GM12875 (cell line): ENCODE measurements at regions not wholly inside any gene's neighbourhood (a gene's known extent, or its start where the extent isn't known, plus 50 kb on each side); places are given as distances from the start of the nearest gene placed in this dataset.

Experiments
- H3K4me3 ChIP-seq: one replicate; pipeline ENCODE4 v1.5.1; 2011; ENCODE audit warnings: low read depth, low read length, control low read depth
- TF ChIP-seq, protein P1 (sequence below): IDR thresholded peaks from 2 replicates; pipeline ENCODE4 v1.5.1; 2011; ENCODE audit warnings: low read depth, mild to moderate bottlenecking, control low read depth, inconsistent platforms, low read length, moderate library complexity, borderline replicate concordance; ENCODE audit not compliant: insufficient read depth

DNA sequence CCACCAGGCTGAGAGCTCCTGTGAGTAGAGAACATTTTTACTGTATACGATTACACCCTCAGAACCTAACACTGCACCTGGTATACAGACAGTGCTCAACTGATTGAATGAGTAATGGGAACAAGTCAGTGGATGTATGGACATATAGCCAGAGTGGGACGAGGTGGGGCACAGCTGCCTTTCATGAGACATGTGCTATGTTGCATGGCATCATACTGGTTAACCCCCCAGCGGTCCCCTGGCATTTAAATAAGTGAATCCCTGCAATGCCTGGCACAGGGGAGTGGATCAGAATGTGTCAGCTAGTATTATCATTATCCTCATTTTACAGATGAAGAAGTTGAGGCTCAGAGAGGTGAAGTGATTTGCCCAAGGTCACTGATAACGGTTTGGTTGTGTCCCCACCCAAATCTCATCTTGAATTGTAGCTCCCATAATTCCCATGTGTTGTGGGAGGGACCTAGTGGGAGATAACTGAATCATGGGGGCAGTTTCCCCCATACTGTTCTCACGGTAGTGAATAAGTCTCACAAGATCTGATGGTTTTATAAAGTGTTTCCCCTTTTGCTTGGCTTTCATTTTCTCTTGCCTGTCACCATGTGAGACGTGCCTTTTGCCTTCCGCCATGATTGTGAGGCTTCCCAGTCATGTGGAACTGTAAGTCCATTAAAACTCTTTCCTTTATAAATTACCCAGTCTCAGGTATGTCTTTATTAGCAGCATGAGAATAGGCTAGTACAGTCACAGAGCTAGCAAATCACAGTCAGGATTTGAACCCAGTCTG, 56.0 kb upstream of the ATP2B2 start:
- H3K4me3 ChIP-seq: no peak overlapping the region
- TF ChIP-seq, protein P1, sequence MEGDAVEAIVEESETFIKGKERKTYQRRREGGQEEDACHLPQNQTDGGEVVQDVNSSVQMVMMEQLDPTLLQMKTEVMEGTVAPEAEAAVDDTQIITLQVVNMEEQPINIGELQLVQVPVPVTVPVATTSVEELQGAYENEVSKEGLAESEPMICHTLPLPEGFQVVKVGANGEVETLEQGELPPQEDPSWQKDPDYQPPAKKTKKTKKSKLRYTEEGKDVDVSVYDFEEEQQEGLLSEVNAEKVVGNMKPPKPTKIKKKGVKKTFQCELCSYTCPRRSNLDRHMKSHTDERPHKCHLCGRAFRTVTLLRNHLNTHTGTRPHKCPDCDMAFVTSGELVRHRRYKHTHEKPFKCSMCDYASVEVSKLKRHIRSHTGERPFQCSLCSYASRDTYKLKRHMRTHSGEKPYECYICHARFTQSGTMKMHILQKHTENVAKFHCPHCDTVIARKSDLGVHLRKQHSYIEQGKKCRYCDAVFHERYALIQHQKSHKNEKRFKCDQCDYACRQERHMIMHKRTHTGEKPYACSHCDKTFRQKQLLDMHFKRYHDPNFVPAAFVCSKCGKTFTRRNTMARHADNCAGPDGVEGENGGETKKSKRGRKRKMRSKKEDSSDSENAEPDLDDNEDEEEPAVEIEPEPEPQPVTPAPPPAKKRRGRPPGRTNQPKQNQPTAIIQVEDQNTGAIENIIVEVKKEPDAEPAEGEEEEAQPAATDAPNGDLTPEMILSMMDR: no peak

DNA sequence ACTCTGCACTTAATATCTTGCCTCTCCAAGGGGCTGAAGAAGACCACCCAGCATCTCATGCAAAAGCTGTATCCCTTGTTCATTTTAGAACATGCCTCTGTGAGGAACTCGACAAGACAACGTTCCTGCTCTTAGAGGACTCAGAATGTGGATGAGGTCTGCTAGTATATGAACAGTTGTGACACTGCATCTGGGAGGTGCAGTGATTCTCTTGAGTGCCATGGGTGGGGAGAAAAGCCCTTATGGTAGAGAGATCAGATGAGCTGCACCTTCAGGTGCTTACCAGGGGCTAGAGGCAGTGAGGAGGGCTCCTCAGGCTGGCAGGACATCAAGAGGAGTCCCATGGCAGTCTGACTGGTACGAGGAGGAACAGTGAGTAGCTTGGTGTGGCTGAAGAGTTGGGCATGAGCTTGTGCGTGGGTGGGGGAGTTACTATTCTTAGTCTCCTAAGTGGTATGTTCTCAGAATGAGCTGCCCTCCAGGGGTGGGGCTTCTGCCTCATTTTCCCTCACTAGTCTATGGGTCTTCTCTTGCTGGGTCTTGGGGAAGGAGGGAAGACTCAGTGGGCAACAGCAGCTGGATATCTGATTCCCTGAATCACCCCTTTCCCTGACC, 56.7 kb upstream of the ATP2B2 start:
- TF ChIP-seq, protein P1: no peak
- no peak overlapping the region for H3K4me3 ChIP-seq

DNA sequence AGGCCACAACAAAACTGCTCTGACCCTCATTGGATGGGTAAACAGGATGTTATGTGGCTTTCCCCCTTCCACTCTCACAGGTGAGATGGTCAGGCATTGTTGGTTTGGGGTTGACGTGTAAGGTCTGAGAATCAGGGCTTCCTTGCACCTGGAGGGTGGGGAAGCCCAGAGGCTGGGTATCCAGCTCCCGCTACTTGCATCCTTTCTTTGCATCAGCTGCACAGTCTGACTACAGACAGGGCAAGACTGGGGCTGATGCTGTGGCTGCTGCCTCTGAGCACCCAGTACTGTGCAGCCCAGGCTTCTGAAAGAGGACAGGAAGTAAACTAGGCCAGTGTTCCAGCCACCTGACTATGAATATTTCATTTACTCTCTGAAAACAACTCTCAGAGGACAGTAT, 58.0 kb upstream of the ATP2B2 start:
- TF ChIP-seq, protein P1: no peak

DNA sequence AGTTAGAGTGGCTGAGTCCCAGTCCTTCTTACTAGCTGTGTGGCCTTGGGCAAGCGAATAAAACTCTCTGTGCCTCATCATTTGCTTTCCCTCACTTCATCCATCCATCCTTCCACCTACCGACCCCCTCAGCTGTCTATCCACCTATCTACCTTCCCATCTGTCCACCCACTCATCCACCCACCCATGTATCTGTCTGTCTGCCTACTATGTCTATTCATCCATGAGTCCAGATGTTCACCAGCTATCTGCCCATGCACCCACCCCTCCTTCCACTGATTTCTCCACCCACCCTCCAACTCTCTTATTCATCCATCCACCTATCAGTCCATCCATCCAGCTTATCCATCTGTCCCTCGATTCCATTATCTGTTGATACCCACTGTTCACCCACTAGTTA, 60.4 kb upstream of the ATP2B2 start:
- H3K4me3 ChIP-seq: no peak overlapping the region
- TF ChIP-seq, protein P1: no peak

More for the DNA sequence above, 58.0 kb upstream of the ATP2B2 start:
- no peak overlapping the region for H3K4me3 ChIP-seq

DNA sequence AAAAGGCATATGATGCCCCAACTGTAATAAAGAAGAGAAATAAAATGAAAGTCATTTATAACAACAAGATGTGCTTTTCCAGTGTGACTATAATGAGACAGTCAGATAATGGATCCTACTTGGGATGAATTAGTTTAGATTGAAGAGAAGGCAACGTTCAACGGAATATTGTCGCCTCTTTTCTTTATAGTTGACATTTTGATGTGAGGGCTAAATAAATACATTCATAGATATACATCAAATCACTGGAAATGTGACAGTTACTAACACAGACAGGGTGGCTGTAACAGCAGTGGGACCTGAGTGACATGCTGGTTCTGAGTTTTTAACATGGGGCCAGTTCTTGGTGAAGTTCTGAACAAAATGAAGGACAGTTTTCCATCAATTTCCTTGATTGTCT, 61.1 kb upstream of the ATP2B2 start:
- TF ChIP-seq, protein P1: no peak
- no peak overlapping the region for H3K4me3 ChIP-seq

DNA sequence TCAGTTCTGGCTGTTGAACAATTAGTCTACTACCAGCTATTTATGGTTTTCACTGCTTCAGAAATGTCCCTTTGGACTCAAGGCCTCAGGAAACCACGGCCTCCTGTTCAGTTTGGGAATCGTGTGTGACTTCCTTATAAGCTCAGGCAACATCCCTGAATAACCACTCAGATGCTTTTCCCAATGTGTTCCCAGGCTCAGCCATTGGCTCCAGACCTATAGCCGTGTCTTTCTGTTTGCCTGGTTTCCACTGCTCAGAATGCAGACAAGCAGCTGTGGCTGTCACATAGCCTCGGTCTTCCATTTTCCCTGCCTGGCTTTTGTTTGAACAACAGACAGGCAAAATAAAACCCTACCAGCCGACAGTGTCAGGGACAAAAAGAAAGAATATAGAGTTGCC, 63.2 kb upstream of the ATP2B2 start:
- TF ChIP-seq, protein P1: no peak
- no peak overlapping the region for H3K4me3 ChIP-seq
